ENCODE measurements at regions not wholly inside any gene's neighbourhood (a gene's known extent, or its start where the extent isn't known, plus 50 kb on each side); places are given as distances from the start of the nearest gene placed in this dataset.
A peak's percentile ranks its signal among the peaks of the same experiment; 100 is the strongest.

GRCh38 chr12:11568762-11569478 lies 80.6 kb upstream of the ETV6 start:
- H3K9me3 Mint-ChIP-seq: peaks cover under 1% of the 10 kb centered on the region
- H3K27me3 Mint-ChIP-seq (ENCODE audit: low read depth): no peaks in the 10 kb centered on the region
- peaks cover under 1% of the 10 kb centered on the region for H3K36me3 Mint-ChIP-seq (ENCODE audit: insufficient read depth)
- DNase-seq (no peak), ATAC-seq (no peak)
- no peaks in the 10 kb centered on the region for H3K4me1 Mint-ChIP-seq (ENCODE audit: low read depth)
- no peak overlapping the region for H3K4me3 Mint-ChIP-seq

GRCh38 chr12:11569716-11570115 lies 79.8 kb upstream of the ETV6 start:
- Mint-ChIP-seq H3K9me3 (peaks cover 6% of the 10 kb centered on the region), H3K36me3 (ENCODE audit: insufficient read depth) (peaks cover 4% of the 10 kb centered on the region), H3K4me3 (no peak overlapping the region), H3K27me3 (ENCODE audit: low read depth) (no peaks in the 10 kb centered on the region), H3K4me1 (ENCODE audit: low read depth) (no peaks in the 10 kb centered on the region)
- ATAC-seq: no peak
- no peak for DNase-seq

GRCh38 chr12:11573880-11574279 lies 75.6 kb upstream of the ETV6 start:
- no peak overlapping the region for H3K4me3 Mint-ChIP-seq

GRCh38 chr12:11576104-11576503 lies 73.4 kb upstream of the ETV6 start:
- Mint-ChIP-seq H3K27me3 (ENCODE audit: low read depth) (peaks cover 3% of the 10 kb centered on the region), H3K4me3 (no peak overlapping the region), H3K9me3 (peaks cover 6% of the 10 kb centered on the region), H3K4me1 (ENCODE audit: low read depth) (peaks cover 4% of the 10 kb centered on the region), H3K36me3 (ENCODE audit: insufficient read depth) (peaks cover 4% of the 10 kb centered on the region)
- ATAC-seq: peak; percentile 63 to 90
- no peak for DNase-seq

More at GRCh38 chr12:11573880-11574279, 75.6 kb upstream of the ETV6 start:
- peaks cover 6% of the 10 kb centered on the region for H3K9me3 Mint-ChIP-seq
- no peak for DNase-seq
- peaks cover 4% of the 10 kb centered on the region for H3K36me3 Mint-ChIP-seq (ENCODE audit: insufficient read depth)
- ATAC-seq: no peak
- peaks cover 3% of the 10 kb centered on the region for H3K4me1 Mint-ChIP-seq (ENCODE audit: low read depth)
- H3K27me3 Mint-ChIP-seq (ENCODE audit: low read depth): peaks cover 3% of the 10 kb centered on the region

GRCh38 chr12:11577658-11578260 lies 71.7 kb upstream of the ETV6 start:
- Mint-ChIP-seq H3K9me3 (peaks cover 6% of the 10 kb centered on the region), H3K36me3 (ENCODE audit: insufficient read depth) (peaks cover 4% of the 10 kb centered on the region), H3K27me3 (ENCODE audit: low read depth) (peaks cover 3% of the 10 kb centered on the region), H3K4me1 (ENCODE audit: low read depth) (peaks cover 5% of the 10 kb centered on the region), H3K4me3 (no peak overlapping the region)
- no peak for ATAC-seq
- DNase-seq: no peak

- no peak overlapping the region for H3K4me3 Mint-ChIP-seq
- peaks cover 3% of the 10 kb centered on the region for H3K27me3 Mint-ChIP-seq (ENCODE audit: low read depth)
- ATAC-seq (peak; percentile 43 to 44), DNase-seq (no peak)
- peaks cover 6% of the 10 kb centered on the region for H3K9me3 Mint-ChIP-seq
- H3K4me1 Mint-ChIP-seq (ENCODE audit: low read depth): peaks cover 5% of the 10 kb centered on the region
- peaks cover 4% of the 10 kb centered on the region for H3K36me3 Mint-ChIP-seq (ENCODE audit: insufficient read depth)
These were observed 70.9 kb upstream of the ETV6 start for GRCh38 chr12:11578461-11578993.

- peaks cover 5% of the 10 kb centered on the region for H3K4me1 Mint-ChIP-seq (ENCODE audit: low read depth)
- H3K27me3 Mint-ChIP-seq (ENCODE audit: low read depth): peaks cover 3% of the 10 kb centered on the region
- DNase-seq (no peak), ATAC-seq (no peak)
- no peaks in the 10 kb centered on the region for H3K36me3 Mint-ChIP-seq (ENCODE audit: insufficient read depth)
- no peaks in the 10 kb centered on the region for H3K9me3 Mint-ChIP-seq
- no peak overlapping the region for H3K4me3 Mint-ChIP-seq
These were observed 69.2 kb upstream of the ETV6 start for GRCh38 chr12:11580125-11580751.

GRCh38 chr12:11581179-11581755 lies 68.2 kb upstream of the ETV6 start:
- peaks cover 5% of the 10 kb centered on the region for H3K4me1 Mint-ChIP-seq (ENCODE audit: low read depth)
- H3K36me3 Mint-ChIP-seq (ENCODE audit: insufficient read depth): no peaks in the 10 kb centered on the region
- H3K4me3 Mint-ChIP-seq: no peak overlapping the region
- ATAC-seq: no peak
- DNase-seq: peak; percentile 69
- H3K9me3 Mint-ChIP-seq: no peaks in the 10 kb centered on the region
- peaks cover 3% of the 10 kb centered on the region for H3K27me3 Mint-ChIP-seq (ENCODE audit: low read depth)

GRCh38 chr12:11584221-11584855 lies 65.1 kb upstream of the ETV6 start:
- ATAC-seq: no peak
- Mint-ChIP-seq H3K27me3 (ENCODE audit: low read depth) (no peaks in the 10 kb centered on the region), H3K4me1 (ENCODE audit: low read depth) (peaks cover 2% of the 10 kb centered on the region), H3K4me3 (no peak overlapping the region), H3K9me3 (no peaks in the 10 kb centered on the region), H3K36me3 (ENCODE audit: insufficient read depth) (no peaks in the 10 kb centered on the region)
- DNase-seq: no peak

- DNase-seq: no peak
- Mint-ChIP-seq H3K4me1 (ENCODE audit: low read depth) (no peaks in the 10 kb centered on the region), H3K27me3 (ENCODE audit: low read depth) (no peaks in the 10 kb centered on the region), H3K36me3 (ENCODE audit: insufficient read depth) (no peaks in the 10 kb centered on the region), H3K4me3 (no peak overlapping the region), H3K9me3 (no peaks in the 10 kb centered on the region)
- ATAC-seq: no peak
These were observed 57.0 kb upstream of the ETV6 start for GRCh38 chr12:11592484-11592883.

GRCh38 chr12:11593013-11593412 lies 56.5 kb upstream of the ETV6 start:
- H3K36me3 Mint-ChIP-seq (ENCODE audit: insufficient read depth): no peaks in the 10 kb centered on the region
- H3K9me3 Mint-ChIP-seq: no peaks in the 10 kb centered on the region
- ATAC-seq: no peak
- no peak overlapping the region for H3K4me3 Mint-ChIP-seq
- no peak for DNase-seq
- H3K4me1 Mint-ChIP-seq (ENCODE audit: low read depth): no peaks in the 10 kb centered on the region
- H3K27me3 Mint-ChIP-seq (ENCODE audit: low read depth): no peaks in the 10 kb centered on the region

GRCh38 chr12:11595080-11595479 lies 54.4 kb upstream of the ETV6 start:
- DNase-seq: no peak
- ATAC-seq: no peak
- Mint-ChIP-seq H3K36me3 (ENCODE audit: insufficient read depth) (no peaks in the 10 kb centered on the region), H3K4me1 (ENCODE audit: low read depth) (no peaks in the 10 kb centered on the region), H3K4me3 (no peak overlapping the region), H3K9me3 (no peaks in the 10 kb centered on the region), H3K27me3 (ENCODE audit: low read depth) (no peaks in the 10 kb centered on the region)

- DNase-seq (no peak), ATAC-seq (no peak)
- Mint-ChIP-seq H3K4me3 (no peak overlapping the region), H3K36me3 (ENCODE audit: insufficient read depth) (no peaks in the 10 kb centered on the region), H3K4me1 (ENCODE audit: low read depth) (peaks cover 5% of the 10 kb centered on the region), H3K27me3 (ENCODE audit: low read depth) (no peaks in the 10 kb centered on the region), H3K9me3 (no peaks in the 10 kb centered on the region)
These were observed 53.3 kb upstream of the ETV6 start for GRCh38 chr12:11596141-11596540.

GRCh38 chr12:11598900-11599299 lies 50.6 kb upstream of the ETV6 start:
- no peaks in the 10 kb centered on the region for H3K27me3 Mint-ChIP-seq (ENCODE audit: low read depth)
- ATAC-seq (no peak), DNase-seq (no peak)
- H3K36me3 Mint-ChIP-seq (ENCODE audit: insufficient read depth): no peaks in the 10 kb centered on the region
- H3K4me1 Mint-ChIP-seq (ENCODE audit: low read depth): peaks cover 9% of the 10 kb centered on the region
- H3K4me3 Mint-ChIP-seq: no peak overlapping the region
- H3K9me3 Mint-ChIP-seq: no peaks in the 10 kb centered on the region

All from activated T-cell treated with anti-CD3 and anti-CD28 coated beads, Interleukin-2, amount 50 U/mL, for 4 hours (primary cell).